Coronary artery (tissue), 2 donors: ENCODE measurements at regions not wholly inside any gene's neighbourhood (a gene's known extent, or its start where the extent isn't known, plus 50 kb on each side); places are given as distances from the start of the nearest gene placed in this dataset.

Experiments
- DNase-seq: peaks from one replicate; pipeline ENCODE4 v3.0.0-alpha.2; 2017; ENCODE audit warnings: low spot score
- H3K27ac ChIP-seq, 2 donors: fragments of 200-600 bp; sonication (generic); one replicate each; pipeline ENCODE4 v1.5.1; 2016 to 2019
- H3K4me3 ChIP-seq: fragments of 200-600 bp; sonication (generic); 2 replicates; pipeline ENCODE4 v1.5.1; 2016; ENCODE audit warnings: mild to moderate bottlenecking, moderate library complexity
- CTCF ChIP-seq: fragments of 200-600 bp; sonication (generic); IDR thresholded peaks from one replicate; pipeline ENCODE4 v1.5.1; 2019; ENCODE audit warnings: antibody characterized with exemption

- H3K4me3 ChIP-seq: no peak overlapping the region
- TF ChIP-seq CTCF: no peak
- no peak overlapping the region for H3K27ac ChIP-seq
- no peak for DNase-seq
These were observed 559.0 kb upstream of the DAB1 start for GRCh38 chr1:57982852-57983251.

DNA sequence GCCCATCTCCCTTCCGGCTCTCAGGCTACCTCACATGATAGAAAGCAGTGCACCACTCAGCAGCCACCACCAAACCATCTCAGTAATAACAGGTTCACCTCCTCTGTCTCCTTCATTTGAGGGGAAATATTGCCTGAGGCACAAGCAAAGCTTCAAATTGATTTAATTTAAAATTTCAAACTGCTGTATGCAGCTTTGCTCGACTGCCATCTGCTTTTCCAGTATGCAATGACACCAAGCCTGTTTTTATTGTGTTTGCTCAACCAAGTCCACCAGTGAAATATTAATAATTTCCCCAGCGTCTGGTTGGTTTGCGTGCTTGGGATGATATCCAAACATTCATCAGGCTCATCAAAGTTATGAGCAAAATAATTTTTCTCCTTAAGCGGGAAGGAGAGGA is 552.4 kb upstream of the DAB1 start:
- H3K4me3 ChIP-seq: no peak overlapping the region
- no peak overlapping the region for H3K27ac ChIP-seq
- TF ChIP-seq CTCF: no peak
- DNase-seq: no peak

DNA sequence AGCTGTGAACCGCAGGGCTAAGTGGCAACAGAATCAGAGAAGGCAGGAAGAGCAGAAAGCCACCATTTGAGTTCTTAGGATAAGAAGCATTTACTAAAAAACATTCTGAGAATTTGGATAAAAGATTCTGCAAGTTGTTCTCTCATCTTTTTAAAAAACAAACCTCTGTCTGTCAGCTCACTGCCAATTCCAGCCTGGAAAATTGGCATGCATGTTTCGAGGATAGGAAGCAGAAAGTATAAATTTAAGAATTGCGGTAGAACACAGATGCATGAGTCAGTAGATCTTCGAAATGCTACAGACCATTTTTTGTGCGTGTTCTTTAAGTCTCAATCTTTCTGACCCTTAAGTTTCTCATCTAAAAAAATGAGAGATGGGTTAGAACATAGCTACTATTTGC is 544.5 kb upstream of the DAB1 start:
- Histone ChIP-seq H3K27ac (no peak overlapping the region), H3K4me3 (no peak overlapping the region)
- TF ChIP-seq CTCF: no peak
- DNase-seq: no peak

GRCh38 chr1:57966751-57967406 is 543.0 kb upstream of the DAB1 start:
- no peak for TF ChIP-seq CTCF
- Histone ChIP-seq H3K27ac (no peak overlapping the region), H3K4me3 (no peak overlapping the region)
- DNase-seq: no peak

DNA sequence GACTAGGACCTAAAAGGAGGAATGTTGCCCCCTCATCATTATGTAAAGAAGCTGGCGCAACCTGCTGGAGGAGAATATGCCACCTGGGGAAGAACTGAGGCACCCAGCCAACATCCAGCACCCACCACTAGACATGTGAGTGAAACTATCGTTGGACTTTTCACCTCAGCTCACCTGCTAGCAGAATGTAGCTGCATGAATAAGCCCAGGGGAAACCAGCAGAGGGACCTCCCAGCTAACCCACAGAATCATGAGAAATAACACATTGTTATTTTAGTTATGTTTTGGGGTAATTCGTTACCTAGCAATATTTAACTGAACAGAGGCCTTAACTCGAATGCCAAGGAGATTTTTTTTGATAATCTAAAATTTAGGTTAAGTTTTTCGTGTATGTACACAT is 542.5 kb upstream of the DAB1 start:
- no peak overlapping the region for H3K4me3 ChIP-seq
- DNase-seq: no peak
- TF ChIP-seq CTCF: no peak
- no peak overlapping the region for H3K27ac ChIP-seq

DNA sequence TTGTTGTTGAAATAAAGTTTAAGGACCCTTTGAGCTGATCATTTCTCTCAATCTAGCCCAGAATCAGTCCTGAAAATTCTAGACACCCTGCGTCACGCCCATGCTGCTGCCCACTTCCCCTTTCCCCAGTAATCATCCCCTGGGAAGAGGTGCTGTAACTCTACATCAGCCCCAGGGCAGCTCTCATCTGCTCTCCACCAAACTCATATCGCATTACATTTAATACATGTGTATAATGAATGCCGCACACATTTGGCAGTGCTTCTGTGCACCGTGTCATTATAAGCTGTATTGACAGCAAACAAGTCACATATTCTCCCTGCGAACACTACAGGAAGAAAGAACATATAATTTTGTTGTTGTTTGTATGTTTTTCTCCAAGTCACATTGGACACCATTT is 539.7 kb upstream of the DAB1 start:
- no peak overlapping the region for H3K4me3 ChIP-seq
- H3K27ac ChIP-seq: no peak overlapping the region
- no peak for DNase-seq
- TF ChIP-seq CTCF: no peak

GRCh38 chr1:57959531-57960241 is 535.8 kb upstream of the DAB1 start:
- Histone ChIP-seq H3K27ac (no peak overlapping the region), H3K4me3 (no peak overlapping the region)
- no peak for TF ChIP-seq CTCF
- no peak for DNase-seq
